ENCODE measurements at regions not wholly inside any gene's neighbourhood (a gene's known extent, or its start where the extent isn't known, plus 50 kb on each side); places are given as distances from the start of the nearest gene placed in this dataset.

GRCh38 chr16:64148356-64148755 lies 973.5 kb downstream of the CDH11 start:
- Histone ChIP-seq H3K9me3 (ENCODE audit: control insufficient read depth in 1 of 2, low read length in 2 of 2) (no peaks in the 10 kb centered on the region), H3K27me3 (ENCODE audit: control insufficient read depth in 1 of 2, insufficient read depth in 2 of 2, low read length in 2 of 2) (no peaks in the 10 kb centered on the region), H3K4me3 (ENCODE audit: low read depth in 1 of 2, low read length in 2 of 2) (no peak overlapping the region), H3K4me1 (ENCODE audit: control insufficient read depth in 1 of 2, insufficient read depth in 2 of 2, low read length in 2 of 2) (no peaks in the 10 kb centered on the region), H3K9ac (ENCODE audit: low read depth in 1 of 2, low read length in 2 of 2) (no peak overlapping the region), H3K36me3 (ENCODE audit: control insufficient read depth in 1 of 2, insufficient read depth in 2 of 2, low read length in 2 of 2) (no peaks in the 10 kb centered on the region), H3K27ac (ENCODE audit: low read depth, low read length) (no peak overlapping the region)

GRCh38 chr16:64147941-64148340 lies 973.9 kb downstream of the CDH11 start:
- Histone ChIP-seq H3K36me3 (ENCODE audit: control insufficient read depth in 1 of 2, insufficient read depth in 2 of 2, low read length in 2 of 2) (no peaks in the 10 kb centered on the region), H3K4me1 (ENCODE audit: control insufficient read depth in 1 of 2, insufficient read depth in 2 of 2, low read length in 2 of 2) (no peaks in the 10 kb centered on the region), H3K27ac (ENCODE audit: low read depth, low read length) (no peak overlapping the region), H3K4me3 (ENCODE audit: low read depth in 1 of 2, low read length in 2 of 2) (no peak overlapping the region), H3K27me3 (ENCODE audit: control insufficient read depth in 1 of 2, insufficient read depth in 2 of 2, low read length in 2 of 2) (no peaks in the 10 kb centered on the region), H3K9me3 (ENCODE audit: control insufficient read depth in 1 of 2, low read length in 2 of 2) (no peaks in the 10 kb centered on the region), H3K9ac (ENCODE audit: low read depth in 1 of 2, low read length in 2 of 2) (no peak overlapping the region)

- Histone ChIP-seq H3K27me3 (ENCODE audit: control insufficient read depth in 1 of 2, insufficient read depth in 2 of 2, low read length in 2 of 2) (no peaks in the 10 kb centered on the region), H3K4me3 (ENCODE audit: low read depth in 1 of 2, low read length in 2 of 2) (no peak overlapping the region), H3K27ac (ENCODE audit: low read depth, low read length) (no peak overlapping the region), H3K36me3 (ENCODE audit: control insufficient read depth in 1 of 2, insufficient read depth in 2 of 2, low read length in 2 of 2) (no peaks in the 10 kb centered on the region), H3K9me3 (ENCODE audit: control insufficient read depth in 1 of 2, low read length in 2 of 2) (no peaks in the 10 kb centered on the region), H3K4me1 (ENCODE audit: control insufficient read depth in 1 of 2, insufficient read depth in 2 of 2, low read length in 2 of 2) (no peaks in the 10 kb centered on the region), H3K9ac (ENCODE audit: low read depth in 1 of 2, low read length in 2 of 2) (no peak overlapping the region)
Observed at GRCh38 chr16:64144617-64145016, 977.2 kb downstream of the CDH11 start.

- Histone ChIP-seq H3K27me3 (ENCODE audit: control insufficient read depth in 1 of 2, insufficient read depth in 2 of 2, low read length in 2 of 2) (no peaks in the 10 kb centered on the region), H3K4me1 (ENCODE audit: control insufficient read depth in 1 of 2, insufficient read depth in 2 of 2, low read length in 2 of 2) (no peaks in the 10 kb centered on the region), H3K9ac (ENCODE audit: low read depth in 1 of 2, low read length in 2 of 2) (no peak overlapping the region), H3K4me3 (ENCODE audit: low read depth in 1 of 2, low read length in 2 of 2) (no peak overlapping the region), H3K9me3 (ENCODE audit: control insufficient read depth in 1 of 2, low read length in 2 of 2) (no peaks in the 10 kb centered on the region), H3K27ac (ENCODE audit: low read depth, low read length) (no peak overlapping the region), H3K36me3 (ENCODE audit: control insufficient read depth in 1 of 2, insufficient read depth in 2 of 2, low read length in 2 of 2) (no peaks in the 10 kb centered on the region)
Observed at GRCh38 chr16:64138621-64139020, 983.2 kb downstream of the CDH11 start.

- no peaks in the 10 kb centered on the region for H3K4me1 ChIP-seq (ENCODE audit: control insufficient read depth in 1 of 2, insufficient read depth in 2 of 2, low read length in 2 of 2)
- H3K27me3 ChIP-seq (ENCODE audit: control insufficient read depth in 1 of 2, insufficient read depth in 2 of 2, low read length in 2 of 2): no peaks in the 10 kb centered on the region
- H3K4me3 ChIP-seq (ENCODE audit: low read depth in 1 of 2, low read length in 2 of 2): no peak overlapping the region
- H3K27ac ChIP-seq (ENCODE audit: low read depth, low read length): no peak overlapping the region
- H3K9ac ChIP-seq (ENCODE audit: low read depth in 1 of 2, low read length in 2 of 2): no peak overlapping the region
- H3K36me3 ChIP-seq (ENCODE audit: control insufficient read depth in 1 of 2, insufficient read depth in 2 of 2, low read length in 2 of 2): no peaks in the 10 kb centered on the region
- no peaks in the 10 kb centered on the region for H3K9me3 ChIP-seq (ENCODE audit: control insufficient read depth in 1 of 2, low read length in 2 of 2)
Observed at GRCh38 chr16:64138006-64138405, 983.9 kb downstream of the CDH11 start.

GRCh38 chr16:64136743-64137142 lies 985.1 kb downstream of the CDH11 start:
- Histone ChIP-seq H3K4me3 (ENCODE audit: low read depth in 1 of 2, low read length in 2 of 2) (no peak overlapping the region), H3K4me1 (ENCODE audit: control insufficient read depth in 1 of 2, insufficient read depth in 2 of 2, low read length in 2 of 2) (no peaks in the 10 kb centered on the region), H3K27me3 (ENCODE audit: control insufficient read depth in 1 of 2, insufficient read depth in 2 of 2, low read length in 2 of 2) (no peaks in the 10 kb centered on the region), H3K27ac (ENCODE audit: low read depth, low read length) (no peak overlapping the region), H3K9ac (ENCODE audit: low read depth in 1 of 2, low read length in 2 of 2) (no peak overlapping the region), H3K36me3 (ENCODE audit: control insufficient read depth in 1 of 2, insufficient read depth in 2 of 2, low read length in 2 of 2) (no peaks in the 10 kb centered on the region), H3K9me3 (ENCODE audit: control insufficient read depth in 1 of 2, low read length in 2 of 2) (no peaks in the 10 kb centered on the region)

GRCh38 chr16:64136314-64136713 lies 985.5 kb downstream of the CDH11 start:
- Histone ChIP-seq H3K27ac (ENCODE audit: low read depth, low read length) (no peak overlapping the region), H3K4me3 (ENCODE audit: low read depth in 1 of 2, low read length in 2 of 2) (no peak overlapping the region), H3K27me3 (ENCODE audit: control insufficient read depth in 1 of 2, insufficient read depth in 2 of 2, low read length in 2 of 2) (no peaks in the 10 kb centered on the region), H3K4me1 (ENCODE audit: control insufficient read depth in 1 of 2, insufficient read depth in 2 of 2, low read length in 2 of 2) (no peaks in the 10 kb centered on the region), H3K9me3 (ENCODE audit: control insufficient read depth in 1 of 2, low read length in 2 of 2) (no peaks in the 10 kb centered on the region), H3K36me3 (ENCODE audit: control insufficient read depth in 1 of 2, insufficient read depth in 2 of 2, low read length in 2 of 2) (no peaks in the 10 kb centered on the region), H3K9ac (ENCODE audit: low read depth in 1 of 2, low read length in 2 of 2) (no peak overlapping the region)

GRCh38 chr16:64133366-64133765 lies 988.5 kb downstream of the CDH11 start:
- Histone ChIP-seq H3K9ac (ENCODE audit: low read depth in 1 of 2, low read length in 2 of 2) (no peak overlapping the region), H3K4me1 (ENCODE audit: control insufficient read depth in 1 of 2, insufficient read depth in 2 of 2, low read length in 2 of 2) (no peaks in the 10 kb centered on the region)

GRCh38 chr16:64132759-64133361 lies 989.0 kb downstream of the CDH11 start:
- Histone ChIP-seq H3K36me3 (ENCODE audit: control insufficient read depth in 1 of 2, insufficient read depth in 2 of 2, low read length in 2 of 2) (no peaks in the 10 kb centered on the region), H3K4me1 (ENCODE audit: control insufficient read depth in 1 of 2, insufficient read depth in 2 of 2, low read length in 2 of 2) (no peaks in the 10 kb centered on the region), H3K9ac (ENCODE audit: low read depth in 1 of 2, low read length in 2 of 2) (no peak overlapping the region), H3K27me3 (ENCODE audit: control insufficient read depth in 1 of 2, insufficient read depth in 2 of 2, low read length in 2 of 2) (no peaks in the 10 kb centered on the region), H3K9me3 (ENCODE audit: control insufficient read depth in 1 of 2, low read length in 2 of 2) (no peaks in the 10 kb centered on the region), H3K4me3 (ENCODE audit: low read depth in 1 of 2, low read length in 2 of 2) (no peak overlapping the region), H3K27ac (ENCODE audit: low read depth, low read length) (no peak overlapping the region)

More at GRCh38 chr16:64133366-64133765, 988.5 kb downstream of the CDH11 start:
- no peaks in the 10 kb centered on the region for H3K36me3 ChIP-seq (ENCODE audit: control insufficient read depth in 1 of 2, insufficient read depth in 2 of 2, low read length in 2 of 2)
- H3K27ac ChIP-seq (ENCODE audit: low read depth, low read length): no peak overlapping the region
- H3K9me3 ChIP-seq (ENCODE audit: control insufficient read depth in 1 of 2, low read length in 2 of 2): no peaks in the 10 kb centered on the region
- H3K27me3 ChIP-seq (ENCODE audit: control insufficient read depth in 1 of 2, insufficient read depth in 2 of 2, low read length in 2 of 2): no peaks in the 10 kb centered on the region
- no peak overlapping the region for H3K4me3 ChIP-seq (ENCODE audit: low read depth in 1 of 2, low read length in 2 of 2)

GRCh38 chr16:64132190-64132589 lies 989.7 kb downstream of the CDH11 start:
- H3K36me3 ChIP-seq (ENCODE audit: control insufficient read depth in 1 of 2, insufficient read depth in 2 of 2, low read length in 2 of 2): no peaks in the 10 kb centered on the region
- no peaks in the 10 kb centered on the region for H3K4me1 ChIP-seq (ENCODE audit: control insufficient read depth in 1 of 2, insufficient read depth in 2 of 2, low read length in 2 of 2)
- H3K9ac ChIP-seq (ENCODE audit: low read depth in 1 of 2, low read length in 2 of 2): no peak overlapping the region
- H3K4me3 ChIP-seq (ENCODE audit: low read depth in 1 of 2, low read length in 2 of 2): no peak overlapping the region
- no peaks in the 10 kb centered on the region for H3K9me3 ChIP-seq (ENCODE audit: control insufficient read depth in 1 of 2, low read length in 2 of 2)
- H3K27me3 ChIP-seq (ENCODE audit: control insufficient read depth in 1 of 2, insufficient read depth in 2 of 2, low read length in 2 of 2): no peaks in the 10 kb centered on the region
- H3K27ac ChIP-seq (ENCODE audit: low read depth, low read length): no peak overlapping the region

GRCh38 chr16:64131423-64131822 lies 990.4 kb downstream of the CDH11 start:
- Histone ChIP-seq H3K9me3 (ENCODE audit: control insufficient read depth in 1 of 2, low read length in 2 of 2) (no peaks in the 10 kb centered on the region), H3K27me3 (ENCODE audit: control insufficient read depth in 1 of 2, insufficient read depth in 2 of 2, low read length in 2 of 2) (no peaks in the 10 kb centered on the region), H3K9ac (ENCODE audit: low read depth in 1 of 2, low read length in 2 of 2) (no peak overlapping the region), H3K36me3 (ENCODE audit: control insufficient read depth in 1 of 2, insufficient read depth in 2 of 2, low read length in 2 of 2) (no peaks in the 10 kb centered on the region), H3K4me3 (ENCODE audit: low read depth in 1 of 2, low read length in 2 of 2) (no peak overlapping the region), H3K4me1 (ENCODE audit: control insufficient read depth in 1 of 2, insufficient read depth in 2 of 2, low read length in 2 of 2) (no peaks in the 10 kb centered on the region), H3K27ac (ENCODE audit: low read depth, low read length) (no peak overlapping the region)
